D721Med (cell line): ENCODE measurements at regions not wholly inside any gene's neighbourhood (a gene's known extent, or its start where the extent isn't known, plus 50 kb on each side); places are given as distances from the start of the nearest gene placed in this dataset.
"Not testable (repeated sequence)": the region's sequence is repeated elsewhere in the genome, so short reads cannot be mapped to it uniquely, and the experiment has no call there.

Experiments
- DNase-seq: peaks from one replicate; pipeline ENCODE4 v3.0.0; 2011; ENCODE audit warnings: low spot score; ENCODE audit not compliant: insufficient read length
- FAIRE-seq: peaks from 2 replicates; lab custom pipeline; 2011; peaks lifted over from hg19 to GRCh38; lab: Jason Lieb, UNC
- TF ChIP-seq, protein P1 (sequence below): IDR thresholded peaks from 2 replicates; pipeline ENCODE4 v1.5.1; 2012; ENCODE audit warnings: mild to moderate bottlenecking, control low read depth; ENCODE audit not compliant: insufficient read depth; ENCODE audit errors: missing control alignments

DNA sequence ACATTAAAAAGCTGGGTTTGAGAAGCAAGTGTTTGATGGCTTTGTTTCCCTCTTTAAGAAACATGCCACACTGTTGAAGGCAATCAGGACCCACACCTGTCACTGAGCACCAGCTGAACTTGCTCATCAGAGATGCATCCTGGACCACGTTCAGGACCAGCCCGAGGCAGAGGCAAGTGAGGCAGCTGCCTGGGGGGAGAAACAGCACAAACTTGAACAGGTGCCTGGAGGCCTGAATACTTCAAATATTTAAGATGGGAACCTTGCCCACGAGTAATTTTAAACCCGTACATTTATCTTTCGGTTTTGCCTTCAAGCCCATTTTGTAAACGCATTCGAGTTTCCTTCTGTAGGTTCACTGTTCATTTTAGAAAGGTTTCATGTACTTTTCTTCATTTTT, 421.3 kb downstream of the NYAP2 start:
- TF ChIP-seq, protein P1, sequence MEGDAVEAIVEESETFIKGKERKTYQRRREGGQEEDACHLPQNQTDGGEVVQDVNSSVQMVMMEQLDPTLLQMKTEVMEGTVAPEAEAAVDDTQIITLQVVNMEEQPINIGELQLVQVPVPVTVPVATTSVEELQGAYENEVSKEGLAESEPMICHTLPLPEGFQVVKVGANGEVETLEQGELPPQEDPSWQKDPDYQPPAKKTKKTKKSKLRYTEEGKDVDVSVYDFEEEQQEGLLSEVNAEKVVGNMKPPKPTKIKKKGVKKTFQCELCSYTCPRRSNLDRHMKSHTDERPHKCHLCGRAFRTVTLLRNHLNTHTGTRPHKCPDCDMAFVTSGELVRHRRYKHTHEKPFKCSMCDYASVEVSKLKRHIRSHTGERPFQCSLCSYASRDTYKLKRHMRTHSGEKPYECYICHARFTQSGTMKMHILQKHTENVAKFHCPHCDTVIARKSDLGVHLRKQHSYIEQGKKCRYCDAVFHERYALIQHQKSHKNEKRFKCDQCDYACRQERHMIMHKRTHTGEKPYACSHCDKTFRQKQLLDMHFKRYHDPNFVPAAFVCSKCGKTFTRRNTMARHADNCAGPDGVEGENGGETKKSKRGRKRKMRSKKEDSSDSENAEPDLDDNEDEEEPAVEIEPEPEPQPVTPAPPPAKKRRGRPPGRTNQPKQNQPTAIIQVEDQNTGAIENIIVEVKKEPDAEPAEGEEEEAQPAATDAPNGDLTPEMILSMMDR: no peak
- FAIRE-seq (no peak), DNase-seq (no peak)

DNA sequence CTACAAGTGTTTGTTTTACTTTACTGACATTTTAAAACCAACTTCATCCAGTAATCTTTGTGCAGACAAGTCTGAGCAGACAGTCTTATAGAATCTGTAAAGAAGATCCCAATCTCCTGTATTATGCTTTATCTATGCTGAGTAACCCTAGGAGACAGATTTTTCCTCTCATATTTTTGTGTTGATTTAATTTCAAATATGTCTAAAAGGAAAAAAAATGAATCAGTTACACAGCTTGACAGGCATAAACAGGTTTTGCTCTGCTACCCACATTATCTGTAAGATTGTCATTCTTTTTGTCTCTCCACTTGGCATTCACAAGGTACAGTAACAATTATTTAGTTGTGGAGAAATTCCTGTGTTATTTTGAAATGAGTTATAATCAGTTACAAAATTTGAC, 415.0 kb downstream of the NYAP2 start:
- TF ChIP-seq, protein P1: no peak
- FAIRE-seq (no peak), DNase-seq (no peak)

DNA sequence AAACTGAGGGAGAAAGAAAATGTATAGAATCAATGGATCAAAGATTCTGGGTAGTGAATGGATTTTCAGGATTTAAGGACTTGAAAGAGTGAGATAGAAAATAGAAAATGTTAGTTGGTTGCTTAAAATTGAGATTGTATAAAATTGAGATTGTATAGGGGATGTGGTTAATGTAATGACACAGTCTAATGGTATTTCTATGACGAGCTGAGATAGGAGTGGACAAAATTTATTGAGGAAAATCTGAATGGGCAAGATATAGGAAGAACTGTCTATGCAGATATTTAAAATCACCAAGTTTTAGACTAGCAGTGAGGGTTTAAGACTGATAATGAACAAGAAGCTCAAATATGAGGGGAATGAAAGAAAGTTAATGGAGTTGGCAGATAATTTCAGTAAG, 406.6 kb downstream of the NYAP2 start:
- FAIRE-seq: no peak
- TF ChIP-seq, protein P1: no peak
- DNase-seq: no peak

DNA sequence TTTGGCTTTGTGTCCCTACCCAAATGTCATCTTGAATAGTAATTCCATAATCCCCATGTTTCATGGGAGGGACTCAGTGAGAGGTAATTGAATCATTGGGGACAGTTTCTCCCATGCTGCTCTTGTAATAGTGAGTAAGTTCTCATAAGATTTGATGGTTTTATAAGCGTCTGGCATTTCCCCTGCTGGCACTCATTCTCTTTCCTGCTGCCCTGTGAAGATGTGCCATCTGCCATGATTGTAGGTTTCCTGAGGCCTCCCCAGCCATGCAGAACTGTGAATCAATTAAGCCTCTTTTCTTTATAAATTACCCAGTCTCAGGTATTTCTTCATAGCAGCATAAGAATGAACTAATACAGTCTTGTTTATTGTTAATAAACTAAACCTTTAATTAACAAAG, 402.6 kb downstream of the NYAP2 start:
- FAIRE-seq, DNase-seq: not testable (repeated sequence)

DNA sequence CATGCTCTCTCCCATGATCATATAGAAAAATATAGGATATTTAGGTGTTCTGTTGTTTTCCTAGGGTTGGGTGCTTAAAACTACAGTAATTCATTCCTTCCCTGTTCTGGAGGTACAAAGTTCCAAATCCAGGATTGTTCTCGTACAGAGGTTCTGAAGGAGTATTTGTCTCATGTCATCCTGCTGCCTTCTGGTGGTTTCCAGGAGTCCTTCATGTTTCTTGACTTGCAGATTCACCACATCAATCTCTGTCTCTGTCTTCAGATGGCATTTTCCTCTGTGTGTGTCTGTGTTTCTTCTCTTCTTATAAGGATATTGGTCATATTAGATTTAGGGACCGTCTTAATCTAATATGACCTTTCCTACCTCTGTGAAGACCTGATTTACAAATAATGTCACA, 397.9 kb downstream of the NYAP2 start:
- TF ChIP-seq, protein P1: no peak
- FAIRE-seq: no peak
- DNase-seq: no peak

DNA sequence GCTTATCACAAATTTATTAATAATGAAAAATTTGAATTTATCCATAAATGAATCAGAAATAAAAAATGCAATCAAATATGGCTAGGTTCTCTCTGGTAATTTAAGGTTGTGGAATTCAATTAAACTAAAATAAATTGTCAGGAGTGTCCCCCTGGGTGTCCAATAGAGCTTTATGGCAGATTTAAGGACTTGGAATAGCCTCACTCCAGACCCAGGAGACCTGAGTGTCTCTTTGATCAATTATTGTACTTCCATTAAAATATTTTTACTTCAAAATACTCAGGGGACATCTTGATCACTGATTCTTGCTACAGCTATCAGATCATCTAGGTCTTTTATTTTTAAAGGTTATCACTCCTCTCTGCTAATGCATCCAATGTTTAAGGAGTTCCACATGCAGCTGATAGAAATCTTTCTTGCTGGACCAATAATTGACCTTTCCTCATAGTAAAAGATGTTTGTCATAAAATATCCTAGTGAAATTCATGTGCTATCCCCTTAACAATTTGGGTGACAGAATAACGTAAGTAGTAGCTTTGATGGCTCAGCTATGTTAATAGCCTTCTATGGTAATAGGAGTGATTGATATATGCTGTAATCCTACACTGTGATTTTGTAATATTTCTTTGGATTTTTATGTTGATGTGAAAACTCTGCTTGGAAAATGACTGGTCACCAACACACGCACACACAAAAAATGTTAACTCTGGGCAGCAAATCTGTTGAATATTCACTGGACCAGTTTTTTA, 395.3 kb downstream of the NYAP2 start:
- TF ChIP-seq, protein P1: no peak
- no peak for DNase-seq
- FAIRE-seq: no peak

DNA sequence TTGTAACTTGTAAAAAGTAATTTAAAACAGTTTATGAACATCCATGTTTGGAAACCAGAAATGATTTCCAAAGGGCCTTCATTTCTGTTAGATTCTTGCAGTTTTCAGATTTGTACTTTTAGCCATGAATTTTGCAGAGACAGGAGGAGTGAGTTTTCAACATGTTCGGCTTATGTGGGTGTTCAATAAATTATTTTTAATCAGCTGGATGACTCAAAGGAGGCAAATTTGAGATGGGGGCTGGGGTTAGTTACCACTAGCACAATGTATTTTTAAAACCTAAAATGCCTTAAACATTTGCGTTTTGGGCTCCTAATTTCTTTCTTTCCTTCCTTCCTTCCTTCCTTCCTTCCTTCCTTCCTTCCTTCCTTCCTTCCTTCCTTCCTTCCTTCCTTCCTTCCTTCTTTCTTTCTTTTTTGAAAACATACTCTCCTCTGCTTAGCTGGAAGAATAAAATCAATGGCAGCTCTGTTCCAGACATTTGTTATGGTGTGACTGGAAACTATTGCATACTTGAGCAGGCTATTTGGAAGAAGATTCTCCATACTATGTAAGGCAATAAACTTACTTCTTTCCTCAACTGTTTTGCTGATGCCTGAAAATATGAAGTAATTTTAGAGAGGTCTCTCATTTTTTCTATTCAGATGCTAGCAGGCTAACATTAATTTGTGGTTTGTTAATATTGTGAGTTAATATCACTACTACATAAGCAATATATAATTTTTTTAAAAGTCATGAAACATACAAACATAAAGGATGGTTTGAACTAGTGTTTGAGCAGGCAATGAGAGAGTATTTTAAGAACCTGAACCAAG, 394.4 kb downstream of the NYAP2 start:
- DNase-seq (no peak), FAIRE-seq (no peak)
- TF ChIP-seq, protein P1: no peak
